ENCODE measurements at regions not wholly inside any gene's neighbourhood (a gene's known extent, or its start where the extent isn't known, plus 50 kb on each side); places are given as distances from the start of the nearest gene placed in this dataset.

DNA sequence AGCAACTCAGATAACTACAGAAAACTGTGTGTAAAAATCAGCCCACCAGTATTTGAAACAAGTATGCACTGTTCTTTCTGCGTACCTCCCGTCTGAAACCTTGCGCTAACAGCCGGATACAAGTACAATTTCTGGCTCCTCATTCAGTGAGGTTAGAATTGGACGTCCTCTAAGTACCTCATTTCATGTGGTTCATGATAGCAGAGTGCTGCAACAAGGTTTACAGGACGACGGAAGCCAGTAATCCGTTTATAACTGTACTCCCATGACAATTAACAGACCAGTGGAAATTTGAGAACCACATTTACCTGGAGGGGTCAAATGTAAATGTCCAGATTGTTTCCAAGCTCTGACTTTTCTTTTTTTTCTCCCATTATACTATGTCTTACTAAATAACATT, 52.9 kb upstream of the TENM3 start:
- no peak overlapping the region for H3K4me3 ChIP-seq (IDR thresholded peaks at IDR 0.05; ENCODE audit: insufficient read depth, low read depth, low read length)
- no peaks in the 10 kb centered on the region for H4K20me1 ChIP-seq (ENCODE audit: insufficient read depth)
- H3K4me2 ChIP-seq, result no peak overlapping the region
- no peaks in the 10 kb centered on the region; the same call in 1 of the 2 replicates for H3K79me2 ChIP-seq (ENCODE audit: insufficient read depth, low read depth)
- H3K27ac ChIP-seq, result no peak overlapping the region
- no peaks in the 10 kb centered on the region for H3K4me1 ChIP-seq (ENCODE audit: low read depth, poor library complexity, severe bottlenecking)
- H3K36me3 ChIP-seq (ENCODE audit: insufficient read depth), result no peaks in the 10 kb centered on the region
- no peak overlapping the region for H3K9ac ChIP-seq
- H2AFZ ChIP-seq (ENCODE audit: low read depth), result no peak overlapping the region
- no peak for TF ChIP-seq CTCF (conservative IDR thresholded peaks at IDR 0.05; ENCODE audit: low read depth, low read length)
- no peaks in the 10 kb centered on the region for H3K27me3 ChIP-seq (ENCODE audit: insufficient read depth, low read depth)

- Histone ChIP-seq H3K27ac (no peak overlapping the region), H2AFZ (ENCODE audit: low read depth) (no peak overlapping the region), H4K20me1 (ENCODE audit: insufficient read depth) (no peaks in the 10 kb centered on the region), H3K4me2 (no peak overlapping the region), H3K27me3 (ENCODE audit: insufficient read depth, low read depth) (no peaks in the 10 kb centered on the region), H3K36me3 (ENCODE audit: insufficient read depth) (no peaks in the 10 kb centered on the region), H3K4me1 (ENCODE audit: low read depth, poor library complexity, severe bottlenecking) (no peaks in the 10 kb centered on the region), H3K79me2 (ENCODE audit: insufficient read depth, low read depth) (no peaks in the 10 kb centered on the region; the same call in 1 of the 2 replicates), H3K9ac (no peak overlapping the region), H3K4me3 (IDR thresholded peaks at IDR 0.05; ENCODE audit: insufficient read depth, low read depth, low read length) (no peak overlapping the region)
- TF ChIP-seq CTCF (conservative IDR thresholded peaks at IDR 0.05; ENCODE audit: low read depth, low read length), result no peak
Observed at GRCh38 chr4:182192511-182193181, 50.6 kb upstream of the TENM3 start.

DNA sequence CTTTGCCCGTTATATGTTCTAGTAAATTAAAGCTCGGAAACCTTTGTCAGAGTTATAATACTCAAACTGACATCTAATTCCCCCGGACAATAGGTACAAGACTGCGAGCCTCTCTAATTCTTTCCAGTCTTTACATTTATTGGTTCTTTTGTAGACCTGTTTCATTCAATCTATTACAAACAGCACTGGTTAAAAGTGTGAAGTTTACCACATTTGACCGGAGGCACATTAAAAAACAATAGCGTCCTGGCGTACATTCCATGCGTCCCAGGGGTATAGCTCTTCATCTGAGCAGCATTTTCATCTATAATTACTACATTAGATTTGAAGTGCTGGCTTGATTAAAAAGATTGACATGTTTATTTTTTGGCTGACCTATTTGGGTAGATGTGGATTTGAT, 49.9 kb upstream of the TENM3 start:
- Histone ChIP-seq H3K4me2 (no peak overlapping the region), H2AFZ (ENCODE audit: low read depth) (no peak overlapping the region), H3K9ac (no peak overlapping the region), H3K4me1 (ENCODE audit: low read depth, poor library complexity, severe bottlenecking) (no peaks in the 10 kb centered on the region), H3K79me2 (ENCODE audit: insufficient read depth, low read depth) (no peaks in the 10 kb centered on the region), H3K36me3 (ENCODE audit: insufficient read depth) (no peaks in the 10 kb centered on the region), H3K4me3 (IDR thresholded peaks at IDR 0.05; ENCODE audit: insufficient read depth, low read depth, low read length) (no peak overlapping the region), H4K20me1 (ENCODE audit: insufficient read depth) (no peaks in the 10 kb centered on the region), H3K27ac (no peak overlapping the region), H3K27me3 (ENCODE audit: insufficient read depth, low read depth) (no peaks in the 10 kb centered on the region)
- TF ChIP-seq CTCF (conservative IDR thresholded peaks at IDR 0.05; ENCODE audit: low read depth, low read length), result no peak

Data from KMS-11 (cell line).